ENCODE measurements at regions not wholly inside any gene's neighbourhood (a gene's known extent, or its start where the extent isn't known, plus 50 kb on each side); places are given as distances from the start of the nearest gene placed in this dataset.

DNA sequence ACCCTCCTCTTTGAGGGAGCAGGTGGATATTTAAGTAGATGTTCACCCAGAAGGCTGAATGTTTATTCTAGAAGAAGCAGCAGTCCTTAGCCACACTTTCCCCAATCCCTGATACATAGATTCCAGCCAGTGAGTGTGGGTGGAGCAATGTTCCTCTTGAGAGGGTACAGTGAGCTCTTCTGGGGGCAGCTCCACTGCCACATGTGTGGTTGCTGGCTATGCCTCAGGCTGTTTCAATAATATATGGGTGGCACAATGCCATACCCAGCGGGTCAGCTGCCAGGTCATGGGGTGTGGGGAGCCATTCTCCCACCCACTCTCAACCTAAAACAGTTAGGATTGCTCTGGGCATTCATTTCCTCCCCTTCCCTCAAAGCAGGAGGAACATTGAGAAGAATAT is 61.6 kb upstream of the DAB2 start:
- Histone ChIP-seq H3K4me2 (ENCODE audit: low read length) (no peak overlapping the region), H3K9ac (ENCODE audit: low read length) (no peak overlapping the region), H3K27ac (ENCODE audit: low read length) (no peak overlapping the region), H3K4me3 (ENCODE audit: low read length) (no peak overlapping the region), H3K9me3 (ENCODE audit: insufficient read depth, low read length) (0 out of 2 replicates have a peak, but pooled peaks cover 4% of the 10 kb centered on the region), H4K20me1 (ENCODE audit: insufficient read depth, low read length) (no peaks in the 10 kb centered on the region), H3K79me2 (ENCODE audit: low read length) (no peaks in the 10 kb centered on the region), H3K27me3 (ENCODE audit: low read depth, low read length) (no peaks in the 10 kb centered on the region), H2AFZ (ENCODE audit: low read depth, low read length) (no peak overlapping the region), H3K36me3 (replicated peaks; ENCODE audit: low read depth, low read length) (no peaks in the 10 kb centered on the region), H3K4me1 (ENCODE audit: low read length) (no peaks in the 10 kb centered on the region)
- TF ChIP-seq, protein P1, sequence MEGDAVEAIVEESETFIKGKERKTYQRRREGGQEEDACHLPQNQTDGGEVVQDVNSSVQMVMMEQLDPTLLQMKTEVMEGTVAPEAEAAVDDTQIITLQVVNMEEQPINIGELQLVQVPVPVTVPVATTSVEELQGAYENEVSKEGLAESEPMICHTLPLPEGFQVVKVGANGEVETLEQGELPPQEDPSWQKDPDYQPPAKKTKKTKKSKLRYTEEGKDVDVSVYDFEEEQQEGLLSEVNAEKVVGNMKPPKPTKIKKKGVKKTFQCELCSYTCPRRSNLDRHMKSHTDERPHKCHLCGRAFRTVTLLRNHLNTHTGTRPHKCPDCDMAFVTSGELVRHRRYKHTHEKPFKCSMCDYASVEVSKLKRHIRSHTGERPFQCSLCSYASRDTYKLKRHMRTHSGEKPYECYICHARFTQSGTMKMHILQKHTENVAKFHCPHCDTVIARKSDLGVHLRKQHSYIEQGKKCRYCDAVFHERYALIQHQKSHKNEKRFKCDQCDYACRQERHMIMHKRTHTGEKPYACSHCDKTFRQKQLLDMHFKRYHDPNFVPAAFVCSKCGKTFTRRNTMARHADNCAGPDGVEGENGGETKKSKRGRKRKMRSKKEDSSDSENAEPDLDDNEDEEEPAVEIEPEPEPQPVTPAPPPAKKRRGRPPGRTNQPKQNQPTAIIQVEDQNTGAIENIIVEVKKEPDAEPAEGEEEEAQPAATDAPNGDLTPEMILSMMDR (IDR thresholded peaks at IDR 0.05; ENCODE audit: low read depth, low read length), result no peak
- no peak for TF ChIP-seq EZH2phosphoT487 (IDR thresholded peaks at IDR 0.05; ENCODE audit: low read depth)

DNA sequence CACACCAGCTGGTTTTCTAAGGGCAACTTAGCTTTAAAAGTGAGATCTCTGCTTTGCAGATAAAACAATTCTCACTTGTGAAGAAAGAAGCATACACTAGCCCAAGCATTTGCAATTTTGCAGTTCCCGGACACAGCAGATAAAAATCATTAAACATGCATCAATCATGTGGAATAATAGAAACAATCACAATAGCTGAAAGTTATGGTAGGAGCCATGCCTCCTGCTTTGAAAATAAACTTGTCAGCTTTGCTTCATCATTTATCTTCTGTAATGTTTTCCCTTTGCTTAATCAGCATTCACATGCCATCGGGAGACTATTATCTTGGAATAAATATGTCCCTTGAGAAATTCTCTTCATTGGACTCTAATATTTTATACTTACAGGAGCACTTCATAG is 60.3 kb upstream of the DAB2 start:
- H3K9me3 ChIP-seq (ENCODE audit: insufficient read depth, low read length), result no peaks in the 10 kb centered on the region
- no peaks in the 10 kb centered on the region for H4K20me1 ChIP-seq (ENCODE audit: insufficient read depth, low read length)
- TF ChIP-seq, protein P1 (IDR thresholded peaks at IDR 0.05; ENCODE audit: low read depth, low read length), result no peak
- TF ChIP-seq EZH2phosphoT487 (IDR thresholded peaks at IDR 0.05; ENCODE audit: low read depth), result no peak
- H3K4me1 ChIP-seq (ENCODE audit: low read length), result no peaks in the 10 kb centered on the region
- H3K4me2 ChIP-seq (ENCODE audit: low read length), result no peak overlapping the region
- H3K79me2 ChIP-seq (ENCODE audit: low read length), result no peaks in the 10 kb centered on the region
- no peak overlapping the region for H3K27ac ChIP-seq (ENCODE audit: low read length)
- no peaks in the 10 kb centered on the region for H3K36me3 ChIP-seq (replicated peaks; ENCODE audit: low read depth, low read length)
- no peak overlapping the region for H3K9ac ChIP-seq (ENCODE audit: low read length)
- no peaks in the 10 kb centered on the region for H3K27me3 ChIP-seq (ENCODE audit: low read depth, low read length)
- H2AFZ ChIP-seq (ENCODE audit: low read depth, low read length), result no peak overlapping the region
- H3K4me3 ChIP-seq (ENCODE audit: low read length), result no peak overlapping the region

DNA sequence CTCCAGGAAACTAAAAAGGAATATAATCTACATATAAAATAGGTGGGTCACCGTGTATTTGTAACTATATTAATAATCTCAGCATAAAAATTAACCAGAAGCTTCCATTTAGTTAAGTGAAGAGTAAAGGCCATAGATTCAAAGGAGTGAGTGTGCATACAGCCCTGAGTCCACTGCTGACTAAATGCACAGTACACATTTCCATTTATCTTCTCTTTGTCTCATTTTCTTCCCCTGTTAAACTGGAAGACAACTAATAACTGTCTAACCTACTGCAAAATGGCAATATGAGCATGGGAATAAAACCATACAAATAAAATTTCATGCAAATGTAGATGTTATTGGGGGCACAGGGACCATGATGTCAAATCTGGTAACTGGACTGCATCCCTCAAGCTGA is 59.9 kb upstream of the DAB2 start:
- no peaks in the 10 kb centered on the region for H3K79me2 ChIP-seq (ENCODE audit: low read length)
- H3K4me3 ChIP-seq (ENCODE audit: low read length), result no peak overlapping the region
- H3K4me2 ChIP-seq (ENCODE audit: low read length), result no peak overlapping the region
- no peak overlapping the region for H2AFZ ChIP-seq (ENCODE audit: low read depth, low read length)
- H3K36me3 ChIP-seq (replicated peaks; ENCODE audit: low read depth, low read length), result no peaks in the 10 kb centered on the region
- TF ChIP-seq EZH2phosphoT487 (IDR thresholded peaks at IDR 0.05; ENCODE audit: low read depth), result no peak
- TF ChIP-seq, protein P1 (IDR thresholded peaks at IDR 0.05; ENCODE audit: low read depth, low read length), result no peak
- no peak overlapping the region for H3K27ac ChIP-seq (ENCODE audit: low read length)
- H3K27me3 ChIP-seq (ENCODE audit: low read depth, low read length), result no peaks in the 10 kb centered on the region
- H3K9me3 ChIP-seq (ENCODE audit: insufficient read depth, low read length), result no peaks in the 10 kb centered on the region
- no peak overlapping the region for H3K9ac ChIP-seq (ENCODE audit: low read length)
- no peaks in the 10 kb centered on the region for H4K20me1 ChIP-seq (ENCODE audit: insufficient read depth, low read length)
- H3K4me1 ChIP-seq (ENCODE audit: low read length), result no peaks in the 10 kb centered on the region

DNA sequence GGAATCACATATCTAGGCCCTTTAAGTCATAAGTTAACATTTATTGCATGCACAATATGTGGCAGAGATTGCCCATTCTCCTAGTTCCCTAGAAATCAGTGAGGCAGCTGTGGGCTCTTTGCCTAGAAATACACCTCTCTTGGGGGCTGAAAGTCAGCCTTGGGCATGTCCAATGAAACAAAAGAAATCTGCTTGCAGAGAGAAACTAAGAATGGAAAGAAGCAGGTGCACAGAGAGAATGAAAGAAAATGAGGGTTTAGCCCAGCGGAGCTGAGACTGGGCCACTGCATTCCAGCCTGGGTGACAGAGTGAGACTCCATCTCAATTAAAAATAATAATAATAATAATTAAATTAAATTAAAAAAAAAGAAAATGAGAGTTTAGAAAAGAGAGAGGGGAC is 57.3 kb upstream of the DAB2 start:
- Histone ChIP-seq H3K4me1 (ENCODE audit: low read length) (no peaks in the 10 kb centered on the region), H3K27me3 (ENCODE audit: low read depth, low read length) (no peaks in the 10 kb centered on the region), H2AFZ (ENCODE audit: low read depth, low read length) (no peak overlapping the region), H3K4me2 (ENCODE audit: low read length) (no peak overlapping the region), H4K20me1 (ENCODE audit: insufficient read depth, low read length) (no peaks in the 10 kb centered on the region), H3K9me3 (ENCODE audit: insufficient read depth, low read length) (no peaks in the 10 kb centered on the region), H3K27ac (ENCODE audit: low read length) (no peak overlapping the region), H3K36me3 (replicated peaks; ENCODE audit: low read depth, low read length) (no peaks in the 10 kb centered on the region), H3K79me2 (ENCODE audit: low read length) (no peaks in the 10 kb centered on the region), H3K4me3 (ENCODE audit: low read length) (no peak overlapping the region), H3K9ac (ENCODE audit: low read length) (no peak overlapping the region)
- no peak for TF ChIP-seq EZH2phosphoT487 (IDR thresholded peaks at IDR 0.05; ENCODE audit: low read depth)
- TF ChIP-seq, protein P1 (IDR thresholded peaks at IDR 0.05; ENCODE audit: low read depth, low read length), result no peak

Data from OCI-LY3 (cell line).